Erythroblast (primary cell): ENCODE measurements at regions not wholly inside any gene's neighbourhood (a gene's known extent, or its start where the extent isn't known, plus 50 kb on each side); places are given as distances from the start of the nearest gene placed in this dataset.

Experiments
- GATA1 ChIP-seq: IDR thresholded peaks from 2 replicates; pipeline ENCODE4 v1.6.1; 2011; ENCODE audit warnings: low read depth, mild to moderate bottlenecking, control low read depth, low read length, moderate library complexity
- POLR2A ChIP-seq: IDR thresholded peaks from 2 replicates; pipeline ENCODE4 v1.6.1; 2011; ENCODE audit warnings: mild to moderate bottlenecking, low read length

- TF ChIP-seq POLR2A = no peak
- TF ChIP-seq GATA1 = no peak
Measured at GRCh38 chr12:97038834-97039233, 131.8 kb downstream of the NEDD1 start.
